ENCODE measurements at regions not wholly inside any gene's neighbourhood (a gene's known extent, or its start where the extent isn't known, plus 50 kb on each side); places are given as distances from the start of the nearest gene placed in this dataset.
A peak's percentile ranks its signal among the peaks of the same experiment; 100 is the strongest.

GRCh38 chr11:79720115-79720514, 279.3 kb upstream of the TENM4 start:
- H3K27me3 Mint-ChIP-seq (ENCODE audit: insufficient read depth, unreplicated experiment): no peaks in the 10 kb centered on the region
- ChIA-PET POLR2A (no interaction called here), CTCF (interaction anchor here (0.6 kb wide), 1 partner anchor 26 kb away, joined by 4 read pairs; no protein-coding TSS in a partner anchor)
- H3K4me3 Mint-ChIP-seq (ENCODE audit: unreplicated experiment): no peak overlapping the region
- H3K27ac Mint-ChIP-seq (ENCODE audit: low read depth, unreplicated experiment): no peak overlapping the region
- intact Hi-C loops (cut with micrococcal nuclease): no loop called here
- H3K9me3 Mint-ChIP-seq (ENCODE audit: unreplicated experiment): peaks cover 8% of the 10 kb centered on the region
- no peaks in the 10 kb centered on the region for H3K36me3 Mint-ChIP-seq (ENCODE audit: insufficient read depth, unreplicated experiment)
- no peak for TF ChIP-seq CTCF (IDR thresholded peaks at IDR 0.05; ENCODE audit: unreplicated experiment)
- BruUV-seq (replicated peaks): no TSS peak
- no peak for DNase-seq (ENCODE audit: unreplicated experiment)
- H3K4me1 Mint-ChIP-seq (ENCODE audit: insufficient read depth, unreplicated experiment): peaks cover 6% of the 10 kb centered on the region

- BruUV-seq (replicated peaks): no TSS peak
- Mint-ChIP-seq H3K4me1 (ENCODE audit: insufficient read depth, unreplicated experiment) (no peaks in the 10 kb centered on the region), H3K4me3 (ENCODE audit: unreplicated experiment) (no peak overlapping the region), H3K27ac (ENCODE audit: low read depth, unreplicated experiment) (no peak overlapping the region), H3K9me3 (ENCODE audit: unreplicated experiment) (peaks cover 9% of the 10 kb centered on the region), H3K27me3 (ENCODE audit: insufficient read depth, unreplicated experiment) (no peaks in the 10 kb centered on the region), H3K36me3 (ENCODE audit: insufficient read depth, unreplicated experiment) (peaks cover under 1% of the 10 kb centered on the region)
- intact Hi-C loops (cut with micrococcal nuclease): loop anchor here (1.0 to 10.0 kb wide), 6 partner anchors 244 to 1529 kb away; no protein-coding TSS in a partner anchor
- TF ChIP-seq CTCF (IDR thresholded peaks at IDR 0.05; ENCODE audit: unreplicated experiment): peak; percentile 71
- POLR2A ChIA-PET: interaction anchor here (0.7 to 1.6 kb wide), 3 partner anchors 14 to 1530 kb away, joined by 3 to 5 read pairs (median 3); no protein-coding TSS in a partner anchor
- DNase-seq (ENCODE audit: unreplicated experiment): peak; percentile 70
- CTCF ChIA-PET: interaction anchor here (0.5 to 4.5 kb wide), 42 partner anchors 10 to 1659 kb away, joined by 3 to 44 read pairs (median 3); no protein-coding TSS in a partner anchor
Observed at GRCh38 chr11:79708319-79708932, 267.6 kb upstream of the TENM4 start.

GRCh38 chr11:79705648-79706047, 264.8 kb upstream of the TENM4 start:
- Mint-ChIP-seq H3K9me3 (ENCODE audit: unreplicated experiment) (peaks cover 8% of the 10 kb centered on the region), H3K27me3 (ENCODE audit: insufficient read depth, unreplicated experiment) (no peaks in the 10 kb centered on the region), H3K4me3 (ENCODE audit: unreplicated experiment) (no peak overlapping the region), H3K27ac (ENCODE audit: low read depth, unreplicated experiment) (no peak overlapping the region), H3K4me1 (ENCODE audit: insufficient read depth, unreplicated experiment) (no peaks in the 10 kb centered on the region), H3K36me3 (ENCODE audit: insufficient read depth, unreplicated experiment) (no peaks in the 10 kb centered on the region)
- intact Hi-C loops (cut with micrococcal nuclease): loop anchor here (10.0 kb wide), 1 partner anchor 241 kb away; no protein-coding TSS in a partner anchor
- no peak for TF ChIP-seq CTCF (IDR thresholded peaks at IDR 0.05; ENCODE audit: unreplicated experiment)
- DNase-seq (ENCODE audit: unreplicated experiment): no peak
- no TSS peak for BruUV-seq (replicated peaks)
- POLR2A ChIA-PET: interaction anchor here (0.7 kb wide), 1 partner anchor 1531 kb away, joined by 4 read pairs; no protein-coding TSS in a partner anchor
- CTCF ChIA-PET: interaction anchor here (0.5 to 1.5 kb wide), 2 partner anchors 12 to 31 kb away, joined by 3 read pairs; no protein-coding TSS in a partner anchor

- H3K4me1 Mint-ChIP-seq (ENCODE audit: insufficient read depth, unreplicated experiment): no peaks in the 10 kb centered on the region
- no peak overlapping the region for H3K27ac Mint-ChIP-seq (ENCODE audit: low read depth, unreplicated experiment)
- H3K9me3 Mint-ChIP-seq (ENCODE audit: unreplicated experiment): peaks cover 8% of the 10 kb centered on the region
- intact Hi-C loops (cut with micrococcal nuclease): loop anchor here (10.0 kb wide), 1 partner anchor 238 kb away; no protein-coding TSS in a partner anchor
- DNase-seq (ENCODE audit: unreplicated experiment): no peak
- no peak overlapping the region for H3K4me3 Mint-ChIP-seq (ENCODE audit: unreplicated experiment)
- BruUV-seq (replicated peaks): no TSS peak
- no peaks in the 10 kb centered on the region for H3K36me3 Mint-ChIP-seq (ENCODE audit: insufficient read depth, unreplicated experiment)
- TF ChIP-seq CTCF (IDR thresholded peaks at IDR 0.05; ENCODE audit: unreplicated experiment): no peak
- H3K27me3 Mint-ChIP-seq (ENCODE audit: insufficient read depth, unreplicated experiment): no peaks in the 10 kb centered on the region
- POLR2A ChIA-PET: no interaction called here
- CTCF ChIA-PET: interaction anchor here (0.5 to 0.7 kb wide), 3 partner anchors 1178 to 1535 kb away, joined by 3 read pairs; no protein-coding TSS in a partner anchor
Observed at GRCh38 chr11:79702303-79702702, 261.5 kb upstream of the TENM4 start.

All from MCF 10A (cell line).